Smooth muscle cell (in vitro differentiated cells): ENCODE measurements at regions not wholly inside any gene's neighbourhood (a gene's known extent, or its start where the extent isn't known, plus 50 kb on each side); places are given as distances from the start of the nearest gene placed in this dataset.

Experiments
- DNase-seq: peaks from one replicate; lab custom pipeline; 2025; ENCODE audit not compliant: unreplicated experiment; lab: John Stamatoyannopoulos, UW
- H2AFZ ChIP-seq: fragments of 200-600 bp; sonication (generic); 2 replicates; pipeline ENCODE4 v1.6.0; 2016; ENCODE audit warnings: antibody characterized with exemption, low read depth, mild to moderate bottlenecking
- H3F3A ChIP-seq: fragments of 200-600 bp; sonication (generic); 2 replicates; pipeline ENCODE4 v1.6.0; 2017; ENCODE audit warnings: antibody characterized with exemption, low read depth
- H3K27ac ChIP-seq: fragments of 200-600 bp; sonication (generic); 2 replicates; pipeline ENCODE4 v1.5.1; 2016; ENCODE audit warnings: low read depth, mild to moderate bottlenecking
- H3K27me3 ChIP-seq: fragments of 200-600 bp; sonication (generic); 2 replicates; pipeline ENCODE4 v1.6.1; 2016; ENCODE audit warnings: low read depth, mild to moderate bottlenecking
- H3K36me3 ChIP-seq: fragments of 200-600 bp; sonication (generic); 2 replicates; pipeline ENCODE4 v1.5.1; 2016; ENCODE audit warnings: low read depth
- H3K4me1 ChIP-seq: fragments of 200-600 bp; sonication (generic); 2 replicates; pipeline ENCODE4 v1.5.1; 2016; ENCODE audit warnings: low read depth
- H3K4me2 ChIP-seq: fragments of 200-600 bp; sonication (generic); 2 replicates; pipeline ENCODE4 v1.6.0; 2016; ENCODE audit warnings: mild to moderate bottlenecking
- H3K4me3 ChIP-seq: fragments of 200-600 bp; sonication (generic); 2 replicates; pipeline ENCODE4 v1.5.1; 2016; ENCODE audit warnings: mild to moderate bottlenecking
- H3K79me2 ChIP-seq: fragments of 200-600 bp; sonication (generic); 2 replicates; pipeline ENCODE4 v1.6.0; 2016; ENCODE audit warnings: low read depth, mild to moderate bottlenecking
- H3K9ac ChIP-seq: fragments of 200-600 bp; sonication (generic); 2 replicates; pipeline ENCODE4 v1.6.0; 2016; ENCODE audit warnings: low read depth
- H3K9me3 ChIP-seq: fragments of 200-600 bp; sonication (generic); replicated peaks from 2 replicates; pipeline ENCODE4 v1.5.1; 2016; ENCODE audit warnings: low read depth
- H4K20me1 ChIP-seq: fragments of 200-600 bp; sonication (generic); 2 replicates; pipeline ENCODE4 v1.6.0; 2016; ENCODE audit warnings: low read depth
- WGBS: methylation state at CpG from one replicate; pipeline ENCODE4 v1.1.7; 2016; ENCODE audit warnings: low lambda C conversion rate; 5-methylcytosine and 5-hydroxymethylcytosine counted together
- TF ChIP-seq, protein P1 (sequence below): fragments of 200-600 bp; sonication (generic); IDR thresholded peaks from 2 replicates; pipeline ENCODE4 v1.5.1; 2017; ENCODE audit warnings: borderline replicate concordance, mild to moderate bottlenecking, antibody characterized with exemption; ENCODE audit not compliant: insufficient read depth, poor library complexity, severe bottlenecking

DNA sequence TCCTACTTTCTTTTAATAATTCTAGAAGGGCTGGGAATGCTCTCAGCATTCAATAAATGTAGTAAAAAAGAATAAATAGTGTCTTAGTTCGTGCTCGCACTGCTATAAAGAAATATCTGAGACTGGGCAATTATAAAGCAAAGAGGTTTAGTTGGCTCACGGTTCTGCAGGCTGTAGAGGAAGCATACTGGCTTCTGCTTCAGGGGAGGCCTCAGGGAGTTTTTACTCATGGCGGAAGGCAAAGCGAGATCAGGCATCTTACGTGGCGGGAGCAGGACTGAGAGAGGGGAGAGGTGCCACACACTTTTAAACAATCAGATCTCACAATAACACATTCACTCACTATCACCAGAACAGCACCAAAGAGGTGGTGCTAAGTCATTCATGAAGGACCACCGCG, 103.0 kb upstream of the UBE2E2 start:
- Histone ChIP-seq H3K9ac (no peak overlapping the region), H3K27ac (no peak overlapping the region), H3K27me3 (no peaks in the 10 kb centered on the region), H3K9me3 (no peaks in the 10 kb centered on the region), H3K4me2 (no peak overlapping the region), H4K20me1 (no peaks in the 10 kb centered on the region), H3F3A (no peaks in the 10 kb centered on the region), H2AFZ (no peak overlapping the region), H3K79me2 (no peaks in the 10 kb centered on the region), H3K4me1 (peaks cover 8% of the 10 kb centered on the region), H3K36me3 (no peaks in the 10 kb centered on the region), H3K4me3 (no peak overlapping the region)
- 98% methylated on average over 9 of the region's 9 CpGs for WGBS
- no peak for DNase-seq
- TF ChIP-seq, protein P1, sequence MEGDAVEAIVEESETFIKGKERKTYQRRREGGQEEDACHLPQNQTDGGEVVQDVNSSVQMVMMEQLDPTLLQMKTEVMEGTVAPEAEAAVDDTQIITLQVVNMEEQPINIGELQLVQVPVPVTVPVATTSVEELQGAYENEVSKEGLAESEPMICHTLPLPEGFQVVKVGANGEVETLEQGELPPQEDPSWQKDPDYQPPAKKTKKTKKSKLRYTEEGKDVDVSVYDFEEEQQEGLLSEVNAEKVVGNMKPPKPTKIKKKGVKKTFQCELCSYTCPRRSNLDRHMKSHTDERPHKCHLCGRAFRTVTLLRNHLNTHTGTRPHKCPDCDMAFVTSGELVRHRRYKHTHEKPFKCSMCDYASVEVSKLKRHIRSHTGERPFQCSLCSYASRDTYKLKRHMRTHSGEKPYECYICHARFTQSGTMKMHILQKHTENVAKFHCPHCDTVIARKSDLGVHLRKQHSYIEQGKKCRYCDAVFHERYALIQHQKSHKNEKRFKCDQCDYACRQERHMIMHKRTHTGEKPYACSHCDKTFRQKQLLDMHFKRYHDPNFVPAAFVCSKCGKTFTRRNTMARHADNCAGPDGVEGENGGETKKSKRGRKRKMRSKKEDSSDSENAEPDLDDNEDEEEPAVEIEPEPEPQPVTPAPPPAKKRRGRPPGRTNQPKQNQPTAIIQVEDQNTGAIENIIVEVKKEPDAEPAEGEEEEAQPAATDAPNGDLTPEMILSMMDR: no peak

DNA sequence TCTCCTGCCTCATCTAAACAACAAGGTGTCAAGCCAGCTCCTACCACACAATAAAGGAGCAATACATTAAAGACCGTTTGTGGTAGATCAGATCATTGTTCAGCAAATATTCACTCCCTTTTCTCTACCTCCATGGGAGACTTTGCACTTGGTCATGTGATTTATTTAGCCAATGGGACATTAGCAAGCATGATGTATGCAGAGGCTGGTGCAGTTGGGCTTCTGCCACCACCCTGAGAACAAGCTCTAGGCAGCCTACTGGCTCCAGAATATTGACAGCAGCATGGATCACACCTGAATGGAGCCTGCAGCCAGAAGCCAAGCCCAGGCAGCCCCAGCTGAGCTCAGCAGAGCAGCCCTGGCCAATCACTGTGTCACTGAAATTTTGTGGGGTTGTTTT, 99.4 kb upstream of the UBE2E2 start:
- Histone ChIP-seq H3K27ac (no peak overlapping the region), H3K9me3 (no peaks in the 10 kb centered on the region), H3F3A (no peaks in the 10 kb centered on the region), H2AFZ (no peak overlapping the region), H3K4me2 (no peak overlapping the region), H3K79me2 (no peaks in the 10 kb centered on the region), H3K4me1 (no peaks in the 10 kb centered on the region), H3K9ac (no peak overlapping the region), H3K36me3 (no peaks in the 10 kb centered on the region), H4K20me1 (no peaks in the 10 kb centered on the region), H3K4me3 (no peak overlapping the region), H3K27me3 (no peaks in the 10 kb centered on the region)
- WGBS: 77% methylated on average over 1 of the region's 1 CpG
- DNase-seq: no peak
- TF ChIP-seq, protein P1: no peak

DNA sequence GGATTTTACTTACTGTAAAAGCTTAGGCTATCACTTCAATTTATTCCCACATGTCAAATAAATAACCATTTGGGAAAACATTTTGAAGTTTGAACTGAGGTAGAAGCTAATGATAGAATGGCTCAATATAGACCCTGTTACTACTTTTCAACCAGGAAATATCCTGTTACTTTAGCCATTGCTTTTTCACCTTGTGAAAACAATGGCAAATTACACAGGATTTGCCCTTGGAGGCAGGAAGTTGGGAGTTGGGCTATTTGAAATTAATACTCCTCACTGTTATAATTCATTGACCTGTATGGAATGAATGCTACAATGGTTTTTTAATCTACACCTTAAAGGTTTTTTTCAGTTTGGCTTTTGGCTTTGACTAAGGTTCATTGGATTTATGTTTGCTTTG, 98.1 kb upstream of the UBE2E2 start:
- H3K9me3 ChIP-seq: no peaks in the 10 kb centered on the region

DNA sequence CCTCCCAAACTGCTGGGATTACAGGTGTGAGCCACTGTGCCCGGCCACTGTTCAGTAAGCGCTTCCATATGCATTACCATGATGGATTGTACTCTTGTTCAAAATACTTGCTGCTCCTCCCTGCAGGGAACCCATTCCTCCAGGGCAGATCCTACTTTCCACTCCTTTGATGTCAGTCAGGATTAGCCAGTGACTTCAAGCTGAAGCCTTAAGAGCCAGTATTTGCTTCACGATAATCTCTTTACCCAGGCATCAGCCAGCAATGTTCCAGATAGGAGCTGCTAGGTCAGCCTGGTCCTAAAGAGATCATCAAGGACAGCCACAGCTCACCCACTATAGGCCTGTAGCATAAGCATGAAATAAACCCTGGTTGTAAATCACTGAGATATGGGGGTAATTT, 96.5 kb upstream of the UBE2E2 start:
- H3K27me3 ChIP-seq: no peaks in the 10 kb centered on the region
- H3K79me2 ChIP-seq: no peaks in the 10 kb centered on the region
- TF ChIP-seq, protein P1: no peak
- H3K4me3 ChIP-seq: no peak overlapping the region
- H2AFZ ChIP-seq: no peak overlapping the region
- H3K4me2 ChIP-seq: no peak overlapping the region
- H3F3A ChIP-seq: no peaks in the 10 kb centered on the region
- H4K20me1 ChIP-seq: no peaks in the 10 kb centered on the region
- H3K27ac ChIP-seq: no peak overlapping the region
- DNase-seq: no peak
- no peak overlapping the region for H3K9ac ChIP-seq
- 56% methylated on average over 3 of the region's 3 CpGs for WGBS
- no peaks in the 10 kb centered on the region for H3K9me3 ChIP-seq
- no peaks in the 10 kb centered on the region for H3K4me1 ChIP-seq
- no peaks in the 10 kb centered on the region for H3K36me3 ChIP-seq

More for the DNA sequence above, 98.1 kb upstream of the UBE2E2 start:
- Histone ChIP-seq H3K4me1 (no peaks in the 10 kb centered on the region), H3K27ac (no peak overlapping the region), H3K36me3 (no peaks in the 10 kb centered on the region), H3K4me3 (no peak overlapping the region), H3K27me3 (no peaks in the 10 kb centered on the region), H3K79me2 (no peaks in the 10 kb centered on the region), H2AFZ (no peak overlapping the region), H3F3A (no peaks in the 10 kb centered on the region), H3K9ac (no peak overlapping the region), H3K4me2 (no peak overlapping the region), H4K20me1 (no peaks in the 10 kb centered on the region)
- no peak for DNase-seq
- TF ChIP-seq, protein P1: no peak
